M059J (cell line): ENCODE measurements at regions not wholly inside any gene's neighbourhood (a gene's known extent, or its start where the extent isn't known, plus 50 kb on each side); places are given as distances from the start of the nearest gene placed in this dataset.
"Not testable (repeated sequence)": the region's sequence is repeated elsewhere in the genome, so short reads cannot be mapped to it uniquely, and the experiment has no call there.

Source experiments
- DNase-seq: peaks from one replicate; pipeline ENCODE4 v3.0.0-alpha.2; 2012; ENCODE audit warnings: low read depth

GRCh38 chr20:17837179-17837578, 131.4 kb downstream of the SNX5 start:
- DNase-seq, result no peak

- peak; percentile 56 for DNase-seq
These were observed 132.2 kb downstream of the SNX5 start for GRCh38 chr20:17836303-17836861.

GRCh38 chr20:17835934-17836300, 132.7 kb downstream of the SNX5 start:
- DNase-seq, result no peak

- peak; percentile 97 for DNase-seq
These were observed 133.2 kb downstream of the SNX5 start for GRCh38 chr20:17835240-17835933.

DNA sequence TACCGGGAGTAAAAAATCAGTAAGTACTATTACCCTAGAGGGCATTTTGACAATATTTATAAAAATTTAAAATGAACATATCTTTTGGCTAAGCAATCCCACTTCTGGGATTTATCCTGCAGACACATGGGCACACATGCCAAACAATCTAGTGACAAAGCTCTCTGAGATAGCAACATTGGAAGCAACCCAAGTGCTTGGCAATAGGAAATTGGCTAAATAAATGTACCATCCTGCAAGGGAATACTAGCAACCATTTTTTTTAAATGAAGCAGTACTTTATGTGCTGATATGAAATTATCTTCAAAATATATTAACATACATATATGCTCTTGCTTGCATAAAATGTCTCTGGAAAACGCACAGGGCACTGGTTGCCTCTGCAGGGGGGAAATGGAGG, 133.8 kb downstream of the SNX5 start:
- DNase-seq, result peak; percentile 48

DNA sequence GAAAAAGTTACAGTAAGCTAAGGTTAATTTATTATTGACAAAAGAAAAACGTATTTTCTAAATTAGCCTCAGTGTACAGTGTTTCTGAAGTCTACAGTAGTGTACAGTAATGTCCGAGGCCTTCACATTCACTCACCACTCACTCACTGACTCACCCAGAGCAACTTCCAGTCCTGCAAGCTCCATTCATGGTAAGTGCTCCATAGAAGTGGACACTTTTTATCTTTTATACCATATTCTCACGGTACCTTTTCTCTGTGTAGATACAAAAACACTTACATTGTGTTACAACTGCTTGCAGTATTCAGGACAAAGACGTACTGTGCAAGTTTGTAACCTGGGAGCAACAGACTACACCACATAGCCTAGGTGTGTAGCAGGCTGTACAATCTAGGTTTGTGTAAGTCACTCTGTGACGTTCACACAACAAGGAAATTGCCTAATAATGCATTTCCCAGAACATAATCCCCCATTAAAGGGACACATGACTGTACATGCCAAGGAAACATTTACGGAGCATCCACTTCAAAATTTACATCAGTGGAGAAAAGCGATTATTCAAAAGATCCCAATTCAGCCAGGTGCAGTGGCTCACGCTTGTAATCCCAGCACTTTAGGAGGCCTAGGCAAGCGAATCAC, 133.4 kb downstream of the BANF2 start:
- peak; percentile 54 for DNase-seq

GRCh38 chr20:17832236-17832915, 132.6 kb downstream of the BANF2 start:
- DNase-seq, result no peak

- no peak for DNase-seq
These were observed 128.9 kb downstream of the BANF2 start for GRCh38 chr20:17828598-17829144.

DNA sequence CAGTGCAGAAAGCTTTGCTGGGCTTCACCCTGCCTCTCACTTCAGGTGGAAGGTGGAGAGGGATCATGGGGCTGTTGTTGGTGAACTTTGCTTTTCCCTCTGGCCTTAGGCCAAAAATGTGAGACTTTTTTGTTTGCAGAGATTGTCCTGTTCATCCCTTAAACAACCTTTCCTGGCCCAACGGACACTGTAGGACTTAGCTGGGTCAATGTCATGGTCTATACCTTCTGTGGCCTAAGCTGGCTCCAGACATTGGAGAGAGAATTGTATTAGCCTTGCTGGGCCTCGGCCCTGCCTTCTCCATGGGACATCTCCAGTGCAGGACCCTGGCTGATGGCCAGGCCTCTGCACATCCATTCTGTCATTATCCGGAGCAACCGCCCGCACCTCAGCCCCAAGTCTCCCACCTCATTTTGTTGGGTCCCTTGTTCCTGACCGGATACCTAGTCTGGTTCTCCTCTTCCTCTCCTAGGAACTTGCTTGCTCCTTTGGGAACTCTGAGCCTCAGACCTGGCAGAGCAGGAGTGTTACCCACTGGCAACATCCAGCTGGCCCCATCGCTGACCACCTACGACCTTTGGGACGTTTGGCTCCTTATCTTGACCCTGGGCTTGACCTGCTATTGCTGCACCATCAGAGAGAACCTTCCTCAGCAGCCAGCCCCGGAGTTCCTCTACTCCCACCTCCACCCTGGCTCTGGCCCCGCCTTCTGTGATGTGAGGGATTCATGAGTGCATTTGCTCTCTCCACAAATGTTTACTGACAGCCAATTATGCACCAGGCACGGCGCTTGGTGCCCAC, 128.2 kb downstream of the BANF2 start:
- DNase-seq, result no peak

- no peak for DNase-seq
These were observed 127.3 kb downstream of the BANF2 start for GRCh38 chr20:17827079-17827478.

DNA sequence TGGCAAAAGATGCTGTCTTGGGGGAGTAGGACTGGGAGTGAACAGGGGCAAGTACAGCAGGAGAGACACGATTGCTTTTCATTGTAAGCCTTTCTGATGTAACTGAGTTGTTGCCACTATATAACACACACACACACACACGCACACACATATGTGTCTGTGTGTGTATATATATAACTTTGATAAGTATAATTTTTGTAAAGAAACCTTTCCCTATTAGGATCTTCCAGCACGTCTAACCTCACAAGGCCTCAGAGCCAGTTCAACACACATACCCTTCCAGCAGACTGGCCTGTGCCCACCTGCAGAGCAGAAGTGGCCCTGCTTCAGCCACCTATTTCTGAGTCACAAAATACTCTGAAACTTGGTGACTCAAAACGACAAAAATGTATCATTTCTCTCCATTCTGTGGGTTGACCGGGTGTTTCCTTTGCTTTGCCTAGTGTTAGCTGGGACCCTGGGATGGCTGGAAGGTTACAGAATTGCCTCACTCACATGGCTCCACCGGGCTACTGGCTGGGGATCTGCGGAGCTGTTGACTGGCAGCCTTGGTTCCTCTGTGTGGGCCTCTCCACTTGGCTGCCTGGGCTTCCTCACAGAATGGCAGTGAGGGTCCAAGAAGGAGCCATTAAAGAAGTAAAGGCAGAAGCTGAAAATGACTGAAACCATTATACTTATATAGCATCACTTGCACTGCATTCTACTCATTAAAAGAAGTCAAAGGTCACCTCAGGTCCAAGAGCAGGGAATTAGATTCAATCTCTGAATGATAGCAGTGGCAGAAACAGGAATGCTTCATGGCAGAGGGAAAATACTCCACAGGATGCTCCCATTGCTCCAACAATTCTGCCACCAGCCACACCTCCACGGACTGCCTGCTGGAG, 126.4 kb downstream of the BANF2 start:
- DNase-seq, result peak; percentile 59

DNA sequence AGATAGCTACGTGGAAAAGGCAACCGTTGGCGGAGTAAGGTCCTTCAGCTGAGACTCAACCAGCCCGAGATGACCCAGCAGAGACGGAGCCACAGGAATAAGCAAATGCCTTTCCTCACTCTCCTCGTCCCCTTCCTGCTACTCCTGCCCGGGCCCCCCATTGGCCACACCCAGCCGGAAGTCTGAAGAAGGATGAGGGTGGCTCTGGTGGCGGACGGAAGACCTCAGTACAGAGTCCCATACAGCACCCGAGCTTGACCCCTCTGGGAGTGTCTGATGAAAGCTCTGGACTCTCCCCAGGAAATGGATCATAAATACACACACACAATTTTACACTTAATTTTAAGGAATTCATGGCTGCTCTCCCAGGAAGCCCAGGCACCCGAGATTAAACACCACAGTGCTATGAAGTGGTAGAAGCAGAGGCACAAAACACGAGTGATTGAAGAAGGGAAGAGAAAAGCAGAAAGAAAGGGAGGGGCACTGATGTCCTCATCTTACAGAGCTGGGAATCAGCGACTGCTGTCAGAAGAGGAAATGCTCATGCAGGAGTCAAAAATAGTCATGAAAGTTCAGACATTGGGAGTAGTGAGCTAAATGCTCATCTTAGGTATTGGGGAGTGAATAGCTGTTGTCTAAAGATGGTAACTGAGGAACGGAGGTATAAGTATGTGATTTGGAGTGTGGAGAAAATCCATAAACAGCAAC, 125.6 kb downstream of the BANF2 start:
- no peak for DNase-seq

DNA sequence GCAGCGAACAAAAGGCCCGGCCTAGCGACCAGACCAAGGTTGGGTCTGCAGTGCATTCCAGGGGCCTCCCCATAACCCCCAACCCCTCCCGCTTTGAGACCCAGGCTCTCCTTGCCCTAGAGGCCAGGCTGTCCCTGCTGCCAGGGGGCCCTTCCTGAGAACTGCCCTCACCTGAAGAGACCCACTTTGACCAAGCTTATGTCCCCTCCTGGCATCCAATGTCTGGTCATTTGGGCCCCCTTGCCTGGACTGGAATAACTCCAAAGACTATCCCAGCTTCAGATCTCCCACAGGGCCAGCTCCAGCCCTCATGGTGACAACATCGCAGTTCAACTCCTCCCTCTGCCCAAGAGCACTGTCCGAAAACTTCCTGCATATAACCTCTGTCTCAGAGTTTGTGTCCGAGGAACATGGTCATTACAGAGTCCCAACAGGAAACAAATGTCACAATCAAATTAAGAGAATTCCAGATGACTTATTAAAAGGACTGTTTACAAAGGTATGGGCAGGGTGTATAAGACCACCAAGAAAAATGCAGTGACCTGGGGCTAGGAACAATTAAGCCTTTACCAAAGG, 125.0 kb downstream of the BANF2 start:
- no peak for DNase-seq

DNA sequence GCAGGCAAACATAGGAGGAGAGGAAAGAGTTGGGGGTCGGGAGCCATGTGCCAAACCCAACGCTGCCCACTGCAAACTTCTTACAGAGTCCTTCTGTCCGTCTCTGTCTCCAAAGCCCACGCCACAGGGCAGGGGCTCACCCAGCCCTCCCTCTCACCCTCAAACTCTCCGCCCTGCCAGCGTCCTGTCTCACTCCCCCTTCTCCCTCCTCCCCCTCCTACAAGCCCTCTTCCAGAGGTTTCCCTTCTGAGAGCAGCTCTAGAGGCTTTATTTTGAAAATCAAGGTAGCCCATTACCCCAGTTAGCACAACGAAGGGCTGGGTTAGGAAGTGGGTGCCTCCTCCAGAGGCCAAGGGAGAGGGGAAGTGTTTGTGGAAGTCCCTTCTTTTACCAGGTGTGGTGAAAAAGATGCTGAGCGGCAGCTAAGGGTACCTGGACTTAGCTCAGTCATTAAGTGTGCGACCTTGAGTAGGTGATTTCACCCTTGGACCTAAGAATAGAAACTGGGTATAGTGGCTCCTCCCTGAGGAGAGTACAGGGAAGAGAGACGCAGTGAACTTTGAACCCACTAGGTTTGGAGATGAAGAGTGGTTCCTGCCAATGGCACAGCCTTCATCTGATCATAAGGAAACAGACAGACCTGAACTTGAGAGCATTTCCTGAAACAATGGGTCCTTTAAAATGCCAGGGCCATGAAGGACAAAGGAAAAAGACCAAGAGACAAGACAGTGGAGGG, 123.8 kb downstream of the BANF2 start:
- DNase-seq, result no peak

DNA sequence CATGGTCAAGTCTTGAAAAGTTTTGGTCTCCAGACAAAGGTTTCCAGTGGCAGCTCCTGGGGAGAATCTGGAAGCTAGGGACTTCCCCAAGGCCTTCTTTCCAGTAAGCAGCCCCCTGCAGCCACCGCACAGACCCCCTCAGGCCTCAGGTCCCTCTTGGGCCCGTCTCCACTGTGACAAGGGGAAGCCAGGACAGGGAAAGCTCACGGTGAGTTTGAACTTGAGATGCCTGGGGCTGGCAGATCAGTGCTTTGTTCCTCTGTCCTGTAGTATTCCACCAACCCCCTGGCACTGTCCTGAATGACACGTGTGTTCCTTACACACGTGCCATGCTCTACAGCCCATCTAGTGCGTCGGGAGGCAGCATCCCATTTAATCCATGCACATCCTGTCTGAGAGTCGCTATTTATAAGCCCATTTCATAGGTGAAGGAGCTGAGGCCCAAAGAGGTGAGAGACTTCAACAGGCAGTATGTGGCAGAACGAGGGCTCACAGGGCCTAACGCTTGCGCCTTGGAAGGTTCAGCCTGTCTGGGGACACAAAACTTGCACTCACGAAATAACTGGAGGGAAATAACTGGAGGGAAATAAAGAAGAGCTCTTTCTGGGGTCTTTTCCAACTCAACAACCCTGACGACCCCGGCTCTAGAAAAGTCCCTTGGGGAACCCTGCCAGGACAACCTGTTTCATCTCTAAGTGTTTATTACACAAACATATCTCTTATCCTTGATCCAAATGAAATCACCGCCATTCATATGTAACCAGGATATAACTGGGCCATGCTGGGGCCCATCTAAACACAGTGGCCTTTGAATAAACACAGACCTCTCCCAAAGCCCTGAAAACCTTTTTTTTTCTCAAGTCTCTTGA, 123.0 kb downstream of the BANF2 start:
- DNase-seq, result no peak

DNA sequence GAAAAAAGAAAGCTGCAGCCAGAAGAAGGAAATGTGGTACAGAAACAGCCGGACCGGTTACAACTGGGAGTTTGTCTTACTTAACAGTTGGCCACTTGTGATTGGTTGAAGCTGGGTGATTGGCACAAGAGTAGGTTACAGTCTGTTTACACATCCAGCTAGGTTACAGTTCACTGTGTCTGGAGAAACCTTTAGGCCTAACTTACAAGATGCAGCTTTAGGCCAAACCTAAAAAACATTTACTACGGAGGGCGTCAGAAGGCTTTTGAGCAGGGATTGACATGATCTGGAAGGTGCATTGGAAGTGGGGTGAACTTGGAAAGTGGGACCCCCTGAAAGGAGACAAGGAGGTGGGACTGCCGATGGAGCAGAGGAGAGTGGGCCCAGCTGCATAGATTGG, 122.3 kb downstream of the BANF2 start:
- peak; percentile 60 for DNase-seq

GRCh38 chr20:17821606-17822005, 121.8 kb downstream of the BANF2 start:
- not testable (repeated sequence) for DNase-seq
